ENCODE measurements at regions not wholly inside any gene's neighbourhood (a gene's known extent, or its start where the extent isn't known, plus 50 kb on each side); places are given as distances from the start of the nearest gene placed in this dataset.

- no peak for TF ChIP-seq EZH2phosphoT487 (IDR thresholded peaks at IDR 0.05; ENCODE audit: insufficient read depth, low read depth)
- TF ChIP-seq EZH2 (IDR thresholded peaks at IDR 0.05; ENCODE audit: insufficient read depth, poor library complexity, severe bottlenecking) = no peak
- Histone ChIP-seq H3K4me1 (ENCODE audit: insufficient read depth) (peaks cover 13% of the 10 kb centered on the region), H3K79me2 (ENCODE audit: insufficient read depth) (no peaks in the 10 kb centered on the region), H3K4me2 (ENCODE audit: unreplicated experiment) (no peak overlapping the region), H3K9ac (no peak overlapping the region), H3K4me3 (no peak overlapping the region), H3K27ac (no peak overlapping the region), H4K20me1 (ENCODE audit: insufficient read depth) (no peaks in the 10 kb centered on the region), H3K27me3 (replicated peaks; ENCODE audit: insufficient read depth) (0 out of 2 replicates have a peak, but pooled peaks cover 6% of the 10 kb centered on the region), H3K9me2 (ENCODE audit: insufficient read depth) (no peaks in the 10 kb centered on the region), H3F3A (ENCODE audit: insufficient read depth) (peaks cover 11% of the 10 kb centered on the region), H2AFZ (no peak overlapping the region), H3K9me3 (ENCODE audit: low read depth) (no peaks in the 10 kb centered on the region), H3K36me3 (ENCODE audit: low read depth) (no peaks in the 10 kb centered on the region)
- DNase-seq = no peak
- in situ Hi-C loops (cut with MboI) = no loop called here
- WGBS, 2 experiments (ENCODE audit: low coverage in 1 of 2, low lambda C conversion rate in 2 of 2, missing lambda C conversion rate in 2 of 2) = 58 to 66% methylated on average over 2 of the region's 2 CpGs
These were observed 208.0 kb upstream of the MPDZ start for GRCh38 chr9:13487498-13487897.

- TF ChIP-seq EZH2phosphoT487 (IDR thresholded peaks at IDR 0.05; ENCODE audit: insufficient read depth, low read depth) (no peak), EZH2 (IDR thresholded peaks at IDR 0.05; ENCODE audit: insufficient read depth, poor library complexity, severe bottlenecking) (no peak)
- in situ Hi-C loops (cut with MboI) = no loop called here
- Histone ChIP-seq H3K4me2 (ENCODE audit: unreplicated experiment) (no peak overlapping the region), H3K36me3 (ENCODE audit: low read depth) (no peaks in the 10 kb centered on the region), H3K4me1 (ENCODE audit: insufficient read depth) (peaks cover 13% of the 10 kb centered on the region), H3K27ac (no peak overlapping the region), H3K79me2 (ENCODE audit: insufficient read depth) (no peaks in the 10 kb centered on the region), H3K9me2 (ENCODE audit: insufficient read depth) (no peaks in the 10 kb centered on the region), H4K20me1 (ENCODE audit: insufficient read depth) (no peaks in the 10 kb centered on the region), H2AFZ (no peak overlapping the region), H3K27me3 (replicated peaks; ENCODE audit: insufficient read depth) (0 out of 2 replicates have a peak, but pooled peaks cover 8% of the 10 kb centered on the region), H3K9me3 (ENCODE audit: low read depth) (no peaks in the 10 kb centered on the region), H3K9ac (no peak overlapping the region), H3F3A (ENCODE audit: insufficient read depth) (peaks cover 11% of the 10 kb centered on the region), H3K4me3 (no peak overlapping the region)
- WGBS, 2 experiments (ENCODE audit: low coverage in 1 of 2, low lambda C conversion rate in 2 of 2, missing lambda C conversion rate in 2 of 2) = 79 to 82% methylated on average over 5 of the region's 5 CpGs
- DNase-seq = no peak
These were observed 207.6 kb upstream of the MPDZ start for GRCh38 chr9:13487071-13487470.

GRCh38 chr9:13485068-13485596 is 205.6 kb upstream of the MPDZ start:
- in situ Hi-C loops (cut with MboI) = no loop called here
- H2AFZ ChIP-seq = no peak overlapping the region
- no peaks in the 10 kb centered on the region for H3K9me2 ChIP-seq (ENCODE audit: insufficient read depth)
- H3K9me3 ChIP-seq (ENCODE audit: low read depth) = no peaks in the 10 kb centered on the region
- H4K20me1 ChIP-seq (ENCODE audit: insufficient read depth) = no peaks in the 10 kb centered on the region
- H3K79me2 ChIP-seq (ENCODE audit: insufficient read depth) = no peaks in the 10 kb centered on the region
- H3K36me3 ChIP-seq (ENCODE audit: low read depth) = no peaks in the 10 kb centered on the region
- TF ChIP-seq EZH2 (IDR thresholded peaks at IDR 0.05; ENCODE audit: insufficient read depth, poor library complexity, severe bottlenecking) (no peak), EZH2phosphoT487 (IDR thresholded peaks at IDR 0.05; ENCODE audit: insufficient read depth, low read depth) (no peak)
- H3K4me1 ChIP-seq (ENCODE audit: insufficient read depth) = peaks cover 27% of the 10 kb centered on the region
- no peak overlapping the region for H3K4me3 ChIP-seq
- 0 out of 2 replicates have a peak overlapping the region, but pooled peaks have one; percentile 12 for H3K27ac ChIP-seq
- H3K9ac ChIP-seq = no peak overlapping the region
- H3F3A ChIP-seq (ENCODE audit: insufficient read depth) = peaks cover 11% of the 10 kb centered on the region
- H3K27me3 ChIP-seq (replicated peaks; ENCODE audit: insufficient read depth) = 0 out of 2 replicates have a peak, but pooled peaks cover 10% of the 10 kb centered on the region
- 0 to 5% methylated on average over 3 of the region's 3 CpGs for WGBS, 2 experiments (ENCODE audit: low coverage in 1 of 2, low lambda C conversion rate in 2 of 2, missing lambda C conversion rate in 2 of 2)
- peak overlapping the region; percentile 21 for H3K4me2 ChIP-seq (ENCODE audit: unreplicated experiment)
- peak; percentile 85 for DNase-seq

- no peaks in the 10 kb centered on the region for H3K9me3 ChIP-seq (ENCODE audit: low read depth)
- no peaks in the 10 kb centered on the region for H3K9me2 ChIP-seq (ENCODE audit: insufficient read depth)
- H3K79me2 ChIP-seq (ENCODE audit: insufficient read depth) = no peaks in the 10 kb centered on the region
- no peak overlapping the region for H3K9ac ChIP-seq
- no peaks in the 10 kb centered on the region for H3K36me3 ChIP-seq (ENCODE audit: low read depth)
- no peak overlapping the region for H3K27ac ChIP-seq
- TF ChIP-seq EZH2phosphoT487 (IDR thresholded peaks at IDR 0.05; ENCODE audit: insufficient read depth, low read depth) = no peak
- TF ChIP-seq EZH2 (IDR thresholded peaks at IDR 0.05; ENCODE audit: insufficient read depth, poor library complexity, severe bottlenecking) = no peak
- no peak overlapping the region for H3K4me3 ChIP-seq
- WGBS, 2 experiments (ENCODE audit: low coverage in 1 of 2, low lambda C conversion rate in 2 of 2, missing lambda C conversion rate in 2 of 2) = 92% methylated on average over 3 of the region's 3 CpGs
- H2AFZ ChIP-seq = no peak overlapping the region
- no peak overlapping the region for H3K4me2 ChIP-seq (ENCODE audit: unreplicated experiment)
- no peaks in the 10 kb centered on the region for H4K20me1 ChIP-seq (ENCODE audit: insufficient read depth)
- 0 out of 2 replicates have a peak, but pooled peaks cover 10% of the 10 kb centered on the region for H3K27me3 ChIP-seq (replicated peaks; ENCODE audit: insufficient read depth)
- peaks cover 27% of the 10 kb centered on the region for H3K4me1 ChIP-seq (ENCODE audit: insufficient read depth)
- no peak for DNase-seq
- in situ Hi-C loops (cut with MboI) = no loop called here
- peaks cover 11% of the 10 kb centered on the region for H3F3A ChIP-seq (ENCODE audit: insufficient read depth)
These were observed 204.7 kb upstream of the MPDZ start for GRCh38 chr9:13484186-13484585.

GRCh38 chr9:13481274-13481673 is 201.8 kb upstream of the MPDZ start:
- Histone ChIP-seq H3K9ac (no peak overlapping the region), H3K79me2 (ENCODE audit: insufficient read depth) (no peaks in the 10 kb centered on the region), H2AFZ (no peak overlapping the region), H3K9me2 (ENCODE audit: insufficient read depth) (no peaks in the 10 kb centered on the region), H3K27ac (peak overlapping the region; percentile 50; the same call in 1 of the 2 replicates), H4K20me1 (ENCODE audit: insufficient read depth) (no peaks in the 10 kb centered on the region), H3K4me2 (ENCODE audit: unreplicated experiment) (no peak overlapping the region), H3F3A (ENCODE audit: insufficient read depth) (peaks cover 11% of the 10 kb centered on the region), H3K27me3 (replicated peaks; ENCODE audit: insufficient read depth) (0 out of 2 replicates have a peak, but pooled peaks cover 10% of the 10 kb centered on the region), H3K36me3 (ENCODE audit: low read depth) (no peaks in the 10 kb centered on the region), H3K4me1 (ENCODE audit: insufficient read depth) (peaks cover 32% of the 10 kb centered on the region), H3K9me3 (ENCODE audit: low read depth) (no peaks in the 10 kb centered on the region), H3K4me3 (no peak overlapping the region)
- peak; percentile 37 for DNase-seq
- in situ Hi-C loops (cut with MboI) = no loop called here
- TF ChIP-seq EZH2 (IDR thresholded peaks at IDR 0.05; ENCODE audit: insufficient read depth, poor library complexity, severe bottlenecking) (no peak), EZH2phosphoT487 (IDR thresholded peaks at IDR 0.05; ENCODE audit: insufficient read depth, low read depth) (no peak)

All from GM23248 (cell line).